ENCODE measurements at regions not wholly inside any gene's neighbourhood (a gene's known extent, or its start where the extent isn't known, plus 50 kb on each side); places are given as distances from the start of the nearest gene placed in this dataset.

DNA sequence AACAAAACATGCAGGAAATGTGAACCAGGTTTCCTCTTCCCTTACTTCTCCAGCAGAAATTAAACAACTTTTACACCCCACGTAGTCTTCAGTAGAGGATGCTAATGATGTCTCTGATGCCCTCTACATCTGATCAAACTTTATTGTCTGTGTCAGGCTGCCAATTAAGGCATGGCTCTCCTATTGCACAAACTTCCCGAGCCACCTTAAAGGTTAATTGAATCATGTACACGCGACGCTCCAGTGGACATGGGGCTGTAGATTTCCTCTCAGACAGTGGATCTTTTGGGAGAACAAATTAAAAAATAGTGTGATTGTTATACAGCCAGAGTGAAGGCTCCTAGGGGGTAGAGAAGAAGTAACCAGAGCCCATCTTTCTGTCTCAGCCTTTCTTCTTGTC, 301.6 kb downstream of the SMAD2 start:
- H3K27me3 ChIP-seq (ENCODE audit: control insufficient read depth in 1 of 2, insufficient read depth in 2 of 2, low read length in 2 of 2), result peaks cover 0 to 6% of the 10 kb centered on the region in 2 donors
- H3K27ac ChIP-seq (ENCODE audit: low read depth, low read length), result no peak overlapping the region
- H3K9ac ChIP-seq (ENCODE audit: low read depth in 1 of 2, low read length in 2 of 2), result no peak overlapping the region
- H3K9me3 ChIP-seq (ENCODE audit: control insufficient read depth in 1 of 2, low read length in 2 of 2), result no peaks in the 10 kb centered on the region
- no peak overlapping the region for H3K4me3 ChIP-seq (ENCODE audit: low read depth in 1 of 2, low read length in 2 of 2)
- no peaks in the 10 kb centered on the region for H3K36me3 ChIP-seq (ENCODE audit: control insufficient read depth in 1 of 2, insufficient read depth in 2 of 2, low read length in 2 of 2)
- H3K4me1 ChIP-seq (ENCODE audit: control insufficient read depth in 1 of 2, insufficient read depth in 2 of 2, low read length in 2 of 2), result no peaks in the 10 kb centered on the region

DNA sequence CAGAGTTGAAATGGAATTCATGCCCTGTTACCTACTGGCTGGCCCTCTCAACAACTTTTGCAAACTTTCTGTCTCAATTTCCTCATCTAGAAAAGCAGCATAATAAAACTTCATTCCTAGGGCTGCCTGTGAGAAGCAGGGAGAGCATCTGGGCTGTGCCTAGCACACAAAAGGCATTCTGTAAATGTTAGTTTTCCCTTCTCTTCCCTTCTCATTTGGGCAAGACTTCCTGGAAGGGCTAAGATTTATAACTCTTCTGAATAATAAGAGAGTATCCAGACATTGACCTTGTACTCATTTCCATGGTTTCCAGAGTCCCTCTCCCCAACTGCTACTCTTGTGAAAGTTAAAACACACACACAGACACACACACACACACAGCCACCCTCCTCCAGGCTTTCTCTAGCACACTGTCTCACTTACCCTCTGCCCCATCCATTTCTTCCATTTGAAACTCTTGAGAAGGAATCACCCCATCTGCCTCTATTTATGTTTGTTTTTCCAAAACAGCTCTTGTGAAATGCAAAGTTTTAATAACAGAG, 302.1 kb downstream of the SMAD2 start:
- Histone ChIP-seq H3K4me1 (ENCODE audit: control insufficient read depth in 1 of 2, insufficient read depth in 2 of 2, low read length in 2 of 2) (no peaks in the 10 kb centered on the region), H3K9ac (ENCODE audit: low read depth in 1 of 2, low read length in 2 of 2) (no peak overlapping the region), H3K27ac (ENCODE audit: low read depth, low read length) (no peak overlapping the region), H3K9me3 (ENCODE audit: control insufficient read depth in 1 of 2, low read length in 2 of 2) (no peaks in the 10 kb centered on the region), H3K27me3 (ENCODE audit: control insufficient read depth in 1 of 2, insufficient read depth in 2 of 2, low read length in 2 of 2) (peaks cover 0 to 6% of the 10 kb centered on the region in 2 donors), H3K4me3 (ENCODE audit: low read depth in 1 of 2, low read length in 2 of 2) (no peak overlapping the region), H3K36me3 (ENCODE audit: control insufficient read depth in 1 of 2, insufficient read depth in 2 of 2, low read length in 2 of 2) (no peaks in the 10 kb centered on the region)

DNA sequence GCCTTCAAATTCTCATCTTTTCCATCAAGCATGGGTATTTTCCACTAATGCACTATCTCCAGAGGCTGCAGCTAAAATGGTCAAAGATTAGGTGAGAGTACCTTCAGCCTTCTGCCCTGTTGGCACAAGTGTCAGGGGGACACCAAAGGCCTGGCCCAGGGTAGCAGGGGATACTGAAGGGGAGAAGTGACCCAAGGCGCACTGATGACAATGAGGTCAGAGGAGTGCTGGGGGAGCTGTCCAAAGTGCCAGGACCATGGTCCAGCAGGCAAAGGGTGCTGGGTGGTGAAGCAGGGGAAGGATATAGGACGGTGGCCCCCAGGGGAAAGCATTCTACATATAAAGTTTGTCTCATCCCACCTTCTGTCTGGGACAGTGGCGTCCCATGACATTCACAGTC, 303.4 kb downstream of the SMAD2 start:
- Histone ChIP-seq H3K4me1 (ENCODE audit: control insufficient read depth in 1 of 2, insufficient read depth in 2 of 2, low read length in 2 of 2) (no peaks in the 10 kb centered on the region), H3K27ac (ENCODE audit: low read depth, low read length) (no peak overlapping the region), H3K4me3 (ENCODE audit: low read depth in 1 of 2, low read length in 2 of 2) (no peak overlapping the region), H3K9ac (ENCODE audit: low read depth in 1 of 2, low read length in 2 of 2) (no peak overlapping the region), H3K27me3 (ENCODE audit: control insufficient read depth in 1 of 2, insufficient read depth in 2 of 2, low read length in 2 of 2) (peaks cover 0 to 6% of the 10 kb centered on the region in 2 donors), H3K36me3 (ENCODE audit: control insufficient read depth in 1 of 2, insufficient read depth in 2 of 2, low read length in 2 of 2) (no peaks in the 10 kb centered on the region), H3K9me3 (ENCODE audit: control insufficient read depth in 1 of 2, low read length in 2 of 2) (no peaks in the 10 kb centered on the region)

DNA sequence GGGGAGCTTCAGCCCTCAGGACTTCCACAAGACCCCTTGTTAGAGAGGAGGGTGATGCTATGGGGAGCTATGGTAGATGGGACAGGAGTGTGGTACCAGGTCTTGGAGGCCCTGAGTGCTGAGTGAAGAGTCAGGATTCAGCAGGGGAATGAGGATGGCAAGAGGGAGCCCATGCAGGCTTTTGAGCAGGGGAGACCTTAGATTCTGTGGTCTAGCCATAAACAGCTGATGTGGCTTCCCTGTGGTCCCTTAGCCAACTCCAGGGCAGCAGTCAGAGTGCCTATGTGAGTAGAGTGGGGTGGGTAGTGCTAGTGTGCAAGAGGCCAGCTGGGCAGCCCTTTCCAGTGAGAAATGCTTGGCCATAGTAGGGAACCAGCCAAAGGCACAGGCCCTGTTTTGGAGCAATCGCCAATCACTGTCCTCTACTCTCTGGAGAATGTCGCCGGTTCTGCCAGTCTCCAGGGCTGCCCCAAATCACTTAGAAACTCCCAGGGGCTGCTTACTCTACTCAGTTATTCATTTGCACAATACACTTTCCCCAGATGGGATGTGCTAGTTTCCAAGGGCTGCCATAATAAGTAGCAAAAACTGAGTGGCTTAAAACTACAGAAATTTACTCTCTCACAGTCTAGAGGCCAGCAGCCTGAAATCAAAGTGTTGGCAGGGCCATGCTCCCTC, 310.5 kb downstream of the SMAD2 start:
- Histone ChIP-seq H3K9ac (ENCODE audit: low read depth in 1 of 2, low read length in 2 of 2) (no peak overlapping the region), H3K27ac (ENCODE audit: low read depth, low read length) (no peak overlapping the region), H3K4me3 (ENCODE audit: low read depth in 1 of 2, low read length in 2 of 2) (no peak overlapping the region), H3K9me3 (ENCODE audit: control insufficient read depth in 1 of 2, low read length in 2 of 2) (no peaks in the 10 kb centered on the region), H3K27me3 (ENCODE audit: control insufficient read depth in 1 of 2, insufficient read depth in 2 of 2, low read length in 2 of 2) (peaks cover 0 to 5% of the 10 kb centered on the region in 2 donors), H3K36me3 (ENCODE audit: control insufficient read depth in 1 of 2, insufficient read depth in 2 of 2, low read length in 2 of 2) (no peaks in the 10 kb centered on the region), H3K4me1 (ENCODE audit: control insufficient read depth in 1 of 2, insufficient read depth in 2 of 2, low read length in 2 of 2) (no peaks in the 10 kb centered on the region)

DNA sequence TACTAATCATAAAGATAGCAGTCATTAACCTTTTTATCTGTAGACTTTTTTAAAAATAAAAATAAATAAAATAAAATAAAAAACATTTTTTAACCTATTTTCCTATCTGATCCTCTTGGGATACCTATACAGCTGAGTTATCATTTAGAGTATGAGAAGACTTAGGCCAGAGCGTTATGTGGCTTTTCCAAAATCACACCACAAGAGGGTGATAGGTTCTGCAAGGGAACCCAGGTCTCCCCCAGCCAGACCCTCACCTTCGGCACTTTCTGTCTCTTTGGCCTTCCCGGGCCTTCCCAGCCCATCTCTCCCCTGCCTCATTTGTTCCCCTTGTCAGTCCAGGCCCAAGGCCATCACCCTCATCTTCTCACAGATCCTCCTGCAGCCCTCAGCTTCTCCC, 311.7 kb downstream of the SMAD2 start:
- peaks cover 0 to 5% of the 10 kb centered on the region in 2 donors for H3K27me3 ChIP-seq (ENCODE audit: control insufficient read depth in 1 of 2, insufficient read depth in 2 of 2, low read length in 2 of 2)
- no peak overlapping the region for H3K4me3 ChIP-seq (ENCODE audit: low read depth in 1 of 2, low read length in 2 of 2)
- no peaks in the 10 kb centered on the region for H3K4me1 ChIP-seq (ENCODE audit: control insufficient read depth in 1 of 2, insufficient read depth in 2 of 2, low read length in 2 of 2)
- H3K36me3 ChIP-seq (ENCODE audit: control insufficient read depth in 1 of 2, insufficient read depth in 2 of 2, low read length in 2 of 2), result no peaks in the 10 kb centered on the region
- no peaks in the 10 kb centered on the region for H3K9me3 ChIP-seq (ENCODE audit: control insufficient read depth in 1 of 2, low read length in 2 of 2)
- no peak overlapping the region for H3K9ac ChIP-seq (ENCODE audit: low read depth in 1 of 2, low read length in 2 of 2)
- H3K27ac ChIP-seq (ENCODE audit: low read depth, low read length), result no peak overlapping the region

DNA sequence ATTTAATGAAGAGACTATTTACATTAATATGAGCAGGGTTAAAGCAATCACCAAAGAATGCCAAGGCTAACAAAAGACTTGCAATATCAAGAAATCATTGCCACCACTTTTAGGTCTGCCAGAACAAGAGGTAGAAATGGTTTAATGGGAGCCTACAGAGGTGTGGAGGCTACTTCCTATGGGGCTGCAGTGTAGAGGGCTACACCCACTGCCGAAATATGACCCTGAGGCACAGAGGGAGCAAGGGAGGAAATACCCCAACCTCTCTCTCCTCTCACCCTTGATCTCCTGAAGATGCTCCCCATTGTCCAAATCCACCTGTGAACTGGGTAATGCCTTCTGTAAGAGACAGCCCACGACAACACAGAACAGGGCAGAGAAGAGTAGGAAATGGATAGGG, 315.4 kb downstream of the SMAD2 start:
- Histone ChIP-seq H3K27me3 (ENCODE audit: control insufficient read depth in 1 of 2, insufficient read depth in 2 of 2, low read length in 2 of 2) (peaks cover 0 to 8% of the 10 kb centered on the region in 2 donors), H3K4me3 (ENCODE audit: low read depth in 1 of 2, low read length in 2 of 2) (no peak overlapping the region), H3K4me1 (ENCODE audit: control insufficient read depth in 1 of 2, insufficient read depth in 2 of 2, low read length in 2 of 2) (no peaks in the 10 kb centered on the region), H3K9ac (ENCODE audit: low read depth in 1 of 2, low read length in 2 of 2) (no peak overlapping the region), H3K36me3 (ENCODE audit: control insufficient read depth in 1 of 2, insufficient read depth in 2 of 2, low read length in 2 of 2) (no peaks in the 10 kb centered on the region), H3K9me3 (ENCODE audit: control insufficient read depth in 1 of 2, low read length in 2 of 2) (no peaks in the 10 kb centered on the region), H3K27ac (ENCODE audit: low read depth, low read length) (no peak overlapping the region)

DNA sequence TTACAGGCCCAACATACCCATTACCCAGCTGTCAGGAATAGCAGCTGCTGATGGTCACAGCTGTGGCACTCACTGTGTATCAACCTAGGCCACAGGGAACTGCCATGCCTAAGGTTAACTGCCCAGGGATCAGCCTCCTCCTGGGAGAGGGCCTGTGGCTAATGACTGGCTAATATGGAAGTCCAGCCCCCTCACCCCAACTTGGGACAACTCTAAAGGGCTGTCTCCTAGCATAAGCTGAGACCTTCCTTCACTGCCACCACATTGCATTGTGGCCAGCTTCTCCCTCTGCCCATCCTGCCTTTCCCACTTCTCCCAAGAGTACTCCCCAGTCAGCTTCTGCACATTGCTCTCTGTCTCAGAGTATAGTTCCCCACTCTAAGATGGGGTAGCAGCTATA, 316.5 kb downstream of the SMAD2 start:
- H3K36me3 ChIP-seq (ENCODE audit: control insufficient read depth in 1 of 2, insufficient read depth in 2 of 2, low read length in 2 of 2), result no peaks in the 10 kb centered on the region
- no peaks in the 10 kb centered on the region for H3K9me3 ChIP-seq (ENCODE audit: control insufficient read depth in 1 of 2, low read length in 2 of 2)
- H3K27me3 ChIP-seq (ENCODE audit: control insufficient read depth in 1 of 2, insufficient read depth in 2 of 2, low read length in 2 of 2), result peaks cover 0 to 3% of the 10 kb centered on the region in 2 donors
- no peaks in the 10 kb centered on the region for H3K4me1 ChIP-seq (ENCODE audit: control insufficient read depth in 1 of 2, insufficient read depth in 2 of 2, low read length in 2 of 2)
- no peak overlapping the region for H3K9ac ChIP-seq (ENCODE audit: low read depth in 1 of 2, low read length in 2 of 2)
- H3K27ac ChIP-seq (ENCODE audit: low read depth, low read length), result no peak overlapping the region
- no peak overlapping the region for H3K4me3 ChIP-seq (ENCODE audit: low read depth in 1 of 2, low read length in 2 of 2)

DNA sequence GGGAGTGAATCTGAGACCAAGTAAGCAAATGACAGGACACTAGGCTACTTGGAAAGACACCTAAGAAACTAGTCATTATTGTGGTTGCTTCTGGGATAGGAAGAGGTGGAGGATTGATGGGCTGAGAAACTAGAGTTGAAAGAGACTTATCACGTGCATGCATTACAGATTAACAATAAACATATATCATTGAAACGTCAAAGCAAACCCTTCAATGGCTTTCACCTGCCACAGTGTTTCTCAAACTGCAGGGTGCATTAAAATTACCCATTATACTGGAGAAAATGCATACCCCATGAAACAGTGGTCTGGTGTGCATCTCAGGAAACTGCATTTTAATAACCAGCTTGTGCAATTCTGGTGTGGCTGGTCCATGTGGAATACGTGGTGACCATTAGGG, 318.8 kb downstream of the SMAD2 start:
- Histone ChIP-seq H3K4me3 (ENCODE audit: low read depth in 1 of 2, low read length in 2 of 2) (no peak overlapping the region), H3K4me1 (ENCODE audit: control insufficient read depth in 1 of 2, insufficient read depth in 2 of 2, low read length in 2 of 2) (no peaks in the 10 kb centered on the region), H3K9me3 (ENCODE audit: control insufficient read depth in 1 of 2, low read length in 2 of 2) (no peaks in the 10 kb centered on the region), H3K27ac (ENCODE audit: low read depth, low read length) (no peak overlapping the region), H3K36me3 (ENCODE audit: control insufficient read depth in 1 of 2, insufficient read depth in 2 of 2, low read length in 2 of 2) (no peaks in the 10 kb centered on the region), H3K9ac (ENCODE audit: low read depth in 1 of 2, low read length in 2 of 2) (no peak overlapping the region), H3K27me3 (ENCODE audit: control insufficient read depth in 1 of 2, insufficient read depth in 2 of 2, low read length in 2 of 2) (peaks cover 0 to 3% of the 10 kb centered on the region in 2 donors)

DNA sequence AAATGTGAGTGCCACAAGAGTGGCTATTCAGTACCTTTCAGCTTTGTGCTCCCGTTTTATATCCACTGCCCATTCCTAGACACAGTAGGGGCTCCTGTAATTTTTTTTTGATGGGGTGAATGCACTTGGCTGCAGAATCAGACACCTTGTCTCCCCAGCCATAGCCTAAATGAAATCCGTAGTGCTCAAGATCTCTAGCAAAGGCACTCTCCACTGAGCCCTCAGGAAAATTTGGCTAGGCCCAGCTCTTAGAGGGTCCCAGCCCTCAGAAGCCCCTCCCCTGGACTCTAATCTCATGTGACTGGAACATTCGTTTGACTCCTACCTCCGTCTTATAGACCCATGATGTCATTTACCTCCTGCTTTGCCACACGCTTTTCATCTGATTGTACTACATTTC, 323.9 kb downstream of the SMAD2 start:
- no peak overlapping the region for H3K27ac ChIP-seq (ENCODE audit: low read depth, low read length)
- no peaks in the 10 kb centered on the region for H3K4me1 ChIP-seq (ENCODE audit: control insufficient read depth in 1 of 2, insufficient read depth in 2 of 2, low read length in 2 of 2)
- H3K27me3 ChIP-seq (ENCODE audit: control insufficient read depth in 1 of 2, insufficient read depth in 2 of 2, low read length in 2 of 2), result no peaks in the 10 kb centered on the region
- H3K9me3 ChIP-seq (ENCODE audit: control insufficient read depth in 1 of 2, low read length in 2 of 2), result no peaks in the 10 kb centered on the region
- H3K4me3 ChIP-seq (ENCODE audit: low read depth in 1 of 2, low read length in 2 of 2), result no peak overlapping the region
- no peaks in the 10 kb centered on the region for H3K36me3 ChIP-seq (ENCODE audit: control insufficient read depth in 1 of 2, insufficient read depth in 2 of 2, low read length in 2 of 2)
- no peak overlapping the region for H3K9ac ChIP-seq (ENCODE audit: low read depth in 1 of 2, low read length in 2 of 2)

DNA sequence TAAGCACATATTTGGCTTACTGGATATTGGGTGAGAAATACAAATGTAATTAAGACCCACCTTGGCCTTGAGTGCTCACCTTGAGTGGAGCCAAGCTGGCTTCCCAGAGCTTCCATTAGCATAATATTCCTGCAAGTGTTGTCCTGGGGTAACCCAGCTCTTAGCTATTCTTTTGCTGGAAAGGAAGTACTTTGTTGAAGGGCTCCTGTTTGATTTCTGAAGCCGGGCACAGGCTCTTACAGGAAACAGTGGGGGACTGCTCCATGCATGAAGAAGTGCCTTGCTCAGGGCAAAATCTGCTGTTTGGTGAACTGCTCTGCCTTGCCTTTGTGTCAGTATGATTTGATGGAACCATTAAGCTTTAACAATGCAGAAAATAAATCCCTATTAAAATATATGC, 325.4 kb downstream of the SMAD2 start:
- Histone ChIP-seq H3K4me3 (ENCODE audit: low read depth in 1 of 2, low read length in 2 of 2) (no peak overlapping the region), H3K9me3 (ENCODE audit: control insufficient read depth in 1 of 2, low read length in 2 of 2) (no peaks in the 10 kb centered on the region), H3K27me3 (ENCODE audit: control insufficient read depth in 1 of 2, insufficient read depth in 2 of 2, low read length in 2 of 2) (no peaks in the 10 kb centered on the region), H3K9ac (ENCODE audit: low read depth in 1 of 2, low read length in 2 of 2) (no peak overlapping the region), H3K27ac (ENCODE audit: low read depth, low read length) (no peak overlapping the region), H3K36me3 (ENCODE audit: control insufficient read depth in 1 of 2, insufficient read depth in 2 of 2, low read length in 2 of 2) (no peaks in the 10 kb centered on the region), H3K4me1 (ENCODE audit: control insufficient read depth in 1 of 2, insufficient read depth in 2 of 2, low read length in 2 of 2) (no peaks in the 10 kb centered on the region)

All from duodenal mucosa (tissue), 2 donors.